GM18909 (cell line): ENCODE measurements at regions not wholly inside any gene's neighbourhood (a gene's known extent, or its start where the extent isn't known, plus 50 kb on each side); places are given as distances from the start of the nearest gene placed in this dataset.

ENCODE experiments used
- ATAC-seq: cut with Tn5 transposase; IDR thresholded peaks from one replicate; pipeline ENCODE4 v1.9.1; 2021; ENCODE audit warnings: mild to moderate bottlenecking; ENCODE audit not compliant: unreplicated experiment, poor library complexity

- ATAC-seq = no peak
Measured at GRCh38 chr15:91698241-91698640, 155.3 kb upstream of the SLCO3A1 start.

GRCh38 chr15:91699741-91700140 is 153.8 kb upstream of the SLCO3A1 start:
- no peak for ATAC-seq

GRCh38 chr15:91703274-91703673 is 150.2 kb upstream of the SLCO3A1 start:
- no peak for ATAC-seq

GRCh38 chr15:91704343-91704742 is 149.2 kb upstream of the SLCO3A1 start:
- ATAC-seq = no peak

GRCh38 chr15:91706322-91707032 is 147.0 kb upstream of the SLCO3A1 start:
- ATAC-seq = peak; percentile 71

GRCh38 chr15:91710080-91710698 is 143.3 kb upstream of the SLCO3A1 start:
- no peak for ATAC-seq

GRCh38 chr15:91711384-91712033 is 142.0 kb upstream of the SLCO3A1 start:
- ATAC-seq = no peak

GRCh38 chr15:91712286-91712685 is 141.2 kb upstream of the SLCO3A1 start:
- no peak for ATAC-seq

GRCh38 chr15:91716536-91716935 is 137.0 kb upstream of the SLCO3A1 start:
- ATAC-seq = no peak

GRCh38 chr15:91717811-91718210 is 135.7 kb upstream of the SLCO3A1 start:
- ATAC-seq = no peak

- ATAC-seq = no peak
Measured at GRCh38 chr15:91723959-91724358, 129.5 kb upstream of the SLCO3A1 start.

GRCh38 chr15:91733661-91734060 is 119.8 kb upstream of the SLCO3A1 start:
- no peak for ATAC-seq

- ATAC-seq = no peak
Measured at GRCh38 chr15:91737151-91737818, 116.2 kb upstream of the SLCO3A1 start.

GRCh38 chr15:91741986-91742385 is 111.5 kb upstream of the SLCO3A1 start:
- ATAC-seq = no peak

GRCh38 chr15:91751611-91752010 is 101.9 kb upstream of the SLCO3A1 start:
- ATAC-seq = no peak

GRCh38 chr15:91752081-91752785 is 101.3 kb upstream of the SLCO3A1 start:
- no peak for ATAC-seq

GRCh38 chr15:91759560-91759959 is 93.9 kb upstream of the SLCO3A1 start:
- no peak for ATAC-seq

GRCh38 chr15:91765660-91766059 is 87.8 kb upstream of the SLCO3A1 start:
- no peak for ATAC-seq

GRCh38 chr15:91769476-91769875 is 84.0 kb upstream of the SLCO3A1 start:
- ATAC-seq = no peak

- no peak for ATAC-seq
Measured at GRCh38 chr15:91769894-91770293, 83.6 kb upstream of the SLCO3A1 start.
